OCI-LY3 (cell line): ENCODE measurements at regions not wholly inside any gene's neighbourhood (a gene's known extent, or its start where the extent isn't known, plus 50 kb on each side); places are given as distances from the start of the nearest gene placed in this dataset.

Source experiments
- EZH2phosphoT487 ChIP-seq: fragments of 200-600 bp; shearing (Covaris generic); IDR thresholded peaks from 2 replicates; pipeline ENCODE4 v1.6.1; 2018; ENCODE audit warnings: antibody characterized with exemption, mixed run types, low read depth
- TF ChIP-seq, protein P1 (sequence below): fragments of 200-600, 300-600 bp; sonication (generic); IDR thresholded peaks from 2 replicates; pipeline ENCODE4 v1.5.1; 2014; ENCODE audit warnings: antibody characterized with exemption, low read length, low read depth

DNA sequence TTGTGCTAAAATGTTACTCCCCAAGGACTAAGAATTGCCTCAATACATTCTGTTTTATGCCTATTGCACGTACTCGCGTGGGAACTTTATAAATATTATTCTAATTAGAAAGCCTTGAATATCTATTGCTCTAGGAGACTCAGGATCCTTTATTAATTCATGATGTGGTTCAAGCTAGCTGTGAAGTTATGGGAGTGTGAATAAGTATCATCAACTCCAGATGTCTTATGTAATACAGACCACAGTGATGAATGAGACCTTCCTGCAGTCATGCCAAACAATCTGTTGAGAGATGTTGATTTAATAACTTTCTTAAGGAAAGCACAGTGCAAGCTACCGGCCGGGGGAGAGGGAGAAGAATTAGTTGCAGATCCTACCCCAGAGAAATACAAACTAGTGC is 519.2 kb upstream of the ZP4 start:
- TF ChIP-seq, protein P1, sequence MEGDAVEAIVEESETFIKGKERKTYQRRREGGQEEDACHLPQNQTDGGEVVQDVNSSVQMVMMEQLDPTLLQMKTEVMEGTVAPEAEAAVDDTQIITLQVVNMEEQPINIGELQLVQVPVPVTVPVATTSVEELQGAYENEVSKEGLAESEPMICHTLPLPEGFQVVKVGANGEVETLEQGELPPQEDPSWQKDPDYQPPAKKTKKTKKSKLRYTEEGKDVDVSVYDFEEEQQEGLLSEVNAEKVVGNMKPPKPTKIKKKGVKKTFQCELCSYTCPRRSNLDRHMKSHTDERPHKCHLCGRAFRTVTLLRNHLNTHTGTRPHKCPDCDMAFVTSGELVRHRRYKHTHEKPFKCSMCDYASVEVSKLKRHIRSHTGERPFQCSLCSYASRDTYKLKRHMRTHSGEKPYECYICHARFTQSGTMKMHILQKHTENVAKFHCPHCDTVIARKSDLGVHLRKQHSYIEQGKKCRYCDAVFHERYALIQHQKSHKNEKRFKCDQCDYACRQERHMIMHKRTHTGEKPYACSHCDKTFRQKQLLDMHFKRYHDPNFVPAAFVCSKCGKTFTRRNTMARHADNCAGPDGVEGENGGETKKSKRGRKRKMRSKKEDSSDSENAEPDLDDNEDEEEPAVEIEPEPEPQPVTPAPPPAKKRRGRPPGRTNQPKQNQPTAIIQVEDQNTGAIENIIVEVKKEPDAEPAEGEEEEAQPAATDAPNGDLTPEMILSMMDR, result no peak
- no peak for TF ChIP-seq EZH2phosphoT487
